ENCODE measurements at regions not wholly inside any gene's neighbourhood (a gene's known extent, or its start where the extent isn't known, plus 50 kb on each side); places are given as distances from the start of the nearest gene placed in this dataset.

- TF ChIP-seq CTCF (IDR thresholded peaks at IDR 0.05; ENCODE audit: insufficient read depth, low read depth, low read length) (no peak), EZH2 (IDR thresholded peaks at IDR 0.05; ENCODE audit: insufficient read depth, low read length) (no peak)
Measured at GRCh38 chr11:28799316-28799715, 691.1 kb downstream of the METTL15 start.
